ENCODE measurements at regions not wholly inside any gene's neighbourhood (a gene's known extent, or its start where the extent isn't known, plus 50 kb on each side); places are given as distances from the start of the nearest gene placed in this dataset.

DNA sequence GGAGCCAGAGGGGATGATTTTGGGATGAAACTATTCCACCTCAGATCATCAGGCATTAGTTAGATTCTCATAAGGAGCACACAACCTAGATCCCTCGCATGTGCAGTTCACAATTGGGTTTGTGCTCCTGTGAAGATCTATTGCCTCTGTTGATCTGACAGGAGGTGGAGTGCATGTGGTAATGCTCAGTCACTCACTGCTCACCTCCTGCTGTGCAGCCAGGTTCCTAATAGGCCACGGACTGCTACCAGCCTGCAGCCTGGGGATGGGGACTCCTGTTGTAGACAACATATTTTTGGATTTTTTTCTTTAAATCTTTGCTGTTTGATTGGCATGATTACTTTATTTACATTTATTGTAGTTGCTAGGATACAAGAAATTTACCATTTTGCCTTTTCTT is 765.0 kb downstream of the INHBA start:
- no peak overlapping the region for H3K18ac ChIP-seq (ENCODE audit: extremely low read depth, low read length)
- ChIA-PET CTCF (ENCODE audit: partially characterized antibody) (no interaction called here), POLR2A (ENCODE audit: partially characterized antibody) (no interaction called here)
- H2BK12ac ChIP-seq (ENCODE audit: low read depth, low read length), result no peak overlapping the region
- no peaks in the 10 kb centered on the region for H3K79me2 ChIP-seq (ENCODE audit: control insufficient read depth in 1 of 2, insufficient read depth in 2 of 2, low read length in 2 of 2)
- no peak overlapping the region for H3K9ac ChIP-seq (replicated peaks in 1 of 4; ENCODE audit: extremely low read depth in 1 of 4, low read depth in 3 of 4, low read length in 3 of 4)
- H3K27ac ChIP-seq (ENCODE audit: low read depth, low read length), result no peak overlapping the region
- DNase-seq (ENCODE audit: low read depth in 1 of 2, low spot score in 2 of 2) (no peak), FAIRE-seq (no peak)
- H2BK15ac ChIP-seq (ENCODE audit: low read length), result no peak overlapping the region
- H3K14ac ChIP-seq (ENCODE audit: insufficient read length), result no peak overlapping the region
- no peak overlapping the region for H2BK120ac ChIP-seq (replicated peaks; ENCODE audit: low read depth, low read length)
- no peak overlapping the region for H4K91ac ChIP-seq (replicated peaks; ENCODE audit: insufficient read length, low read length)
- no peak overlapping the region for H3K23ac ChIP-seq (ENCODE audit: insufficient read length)
- no peak overlapping the region for H3K56ac ChIP-seq (replicated peaks; ENCODE audit: insufficient read length, low read depth, low read length)
- H3K4me2 ChIP-seq (ENCODE audit: insufficient read depth in 1 of 2, low read depth in 2 of 2, low read length in 2 of 2), result no peak overlapping the region
- no peaks in the 10 kb centered on the region; a peak in 1 of 7 replicates for H3K4me1 ChIP-seq (replicated peaks in 1 of 4; ENCODE audit: control insufficient read depth in 3 of 4, insufficient read depth in 4 of 4, low read length in 3 of 4)
- H4K5ac ChIP-seq (ENCODE audit: insufficient read length, low read depth, low read length), result no peak overlapping the region
- H3K36me3 ChIP-seq (ENCODE audit: control insufficient read depth in 2 of 4, insufficient read depth in 4 of 4, low read length in 3 of 4), result no peaks in the 10 kb centered on the region
- H2AFZ ChIP-seq (ENCODE audit: low read length), result no peak overlapping the region
- no peaks in the 10 kb centered on the region for H4K20me1 ChIP-seq (replicated peaks in 1 of 2; ENCODE audit: control insufficient read depth in 1 of 2, insufficient read depth in 2 of 2, low read length in 2 of 2)
- no peak overlapping the region for H2BK20ac ChIP-seq (ENCODE audit: low read length)
- H3K4me3 ChIP-seq (ENCODE audit: extremely low read depth in 1 of 4, insufficient read depth in 2 of 4, low read depth in 3 of 4, low read length in 4 of 4), result no peak overlapping the region
- H3K79me1 ChIP-seq (ENCODE audit: low read depth, low read length), result no peaks in the 10 kb centered on the region
- peaks cover 4% of the 10 kb centered on the region in 2 experiments; a peak in 2 of 4 replicates for H3K9me3 ChIP-seq (ENCODE audit: insufficient read depth in 2 of 2, low read depth in 1 of 2, low read length in 1 of 2)
- H2AK5ac ChIP-seq (ENCODE audit: low read depth, low read length), result no peak overlapping the region
- H3K27me3 ChIP-seq (replicated peaks in 1 of 4; ENCODE audit: control insufficient read depth in 3 of 4, extremely low read depth in 1 of 4, insufficient read depth in 3 of 4, low read length in 3 of 4), result no peaks in the 10 kb centered on the region
- H3K23me2 ChIP-seq (ENCODE audit: low read depth, low read length), result no peaks in the 10 kb centered on the region
- 83% methylated on average over 2 of the region's 2 CpGs; no CpG with 5 or more reads in 1 of the 2 experiments for WGBS, 2 experiments (ENCODE audit: extremely low coverage in 1 of 2, insufficient coverage in 1 of 2, insufficient read length in 1 of 2, insufficient replicate concordance in 2 of 2, low coverage in 1 of 2, low lambda C conversion rate in 2 of 2, missing lambda C conversion rate in 1 of 2)
- H2BK5ac ChIP-seq (ENCODE audit: low read depth, low read length), result no peak overlapping the region
- H3K4ac ChIP-seq (replicated peaks; ENCODE audit: insufficient read length, low read depth, low read length), result no peak overlapping the region
- no peak overlapping the region for H4K8ac ChIP-seq (ENCODE audit: extremely low read depth, insufficient read depth, low read length)
- TF ChIP-seq KDM1A (IDR thresholded peaks at IDR 0.05; ENCODE audit: borderline replicate concordance, low read length) (no peak), BRCA1 (IDR thresholded peaks at IDR 0.05; ENCODE audit: low read depth, low read length) (no peak), SP1 (IDR thresholded peaks at IDR 0.05; ENCODE audit: low read depth, low read length) (no peak), SIX5 (IDR thresholded peaks at IDR 0.05; ENCODE audit: low read depth, low read length) (no peak), RXRA (IDR thresholded peaks at IDR 0.05; ENCODE audit: insufficient read depth, low read depth, low read length) (no peak)
- TF ChIP-seq, protein P1, sequence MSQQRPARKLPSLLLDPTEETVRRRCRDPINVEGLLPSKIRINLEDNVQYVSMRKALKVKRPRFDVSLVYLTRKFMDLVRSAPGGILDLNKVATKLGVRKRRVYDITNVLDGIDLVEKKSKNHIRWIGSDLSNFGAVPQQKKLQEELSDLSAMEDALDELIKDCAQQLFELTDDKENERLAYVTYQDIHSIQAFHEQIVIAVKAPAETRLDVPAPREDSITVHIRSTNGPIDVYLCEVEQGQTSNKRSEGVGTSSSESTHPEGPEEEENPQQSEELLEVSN (IDR thresholded peaks at IDR 0.05), result no peak
- TF ChIP-seq, protein P2, sequence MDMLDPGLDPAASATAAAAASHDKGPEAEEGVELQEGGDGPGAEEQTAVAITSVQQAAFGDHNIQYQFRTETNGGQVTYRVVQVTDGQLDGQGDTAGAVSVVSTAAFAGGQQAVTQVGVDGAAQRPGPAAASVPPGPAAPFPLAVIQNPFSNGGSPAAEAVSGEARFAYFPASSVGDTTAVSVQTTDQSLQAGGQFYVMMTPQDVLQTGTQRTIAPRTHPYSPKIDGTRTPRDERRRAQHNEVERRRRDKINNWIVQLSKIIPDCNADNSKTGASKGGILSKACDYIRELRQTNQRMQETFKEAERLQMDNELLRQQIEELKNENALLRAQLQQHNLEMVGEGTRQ (IDR thresholded peaks at IDR 0.05; ENCODE audit: low read length), result no peak
- TF ChIP-seq, protein P3, sequence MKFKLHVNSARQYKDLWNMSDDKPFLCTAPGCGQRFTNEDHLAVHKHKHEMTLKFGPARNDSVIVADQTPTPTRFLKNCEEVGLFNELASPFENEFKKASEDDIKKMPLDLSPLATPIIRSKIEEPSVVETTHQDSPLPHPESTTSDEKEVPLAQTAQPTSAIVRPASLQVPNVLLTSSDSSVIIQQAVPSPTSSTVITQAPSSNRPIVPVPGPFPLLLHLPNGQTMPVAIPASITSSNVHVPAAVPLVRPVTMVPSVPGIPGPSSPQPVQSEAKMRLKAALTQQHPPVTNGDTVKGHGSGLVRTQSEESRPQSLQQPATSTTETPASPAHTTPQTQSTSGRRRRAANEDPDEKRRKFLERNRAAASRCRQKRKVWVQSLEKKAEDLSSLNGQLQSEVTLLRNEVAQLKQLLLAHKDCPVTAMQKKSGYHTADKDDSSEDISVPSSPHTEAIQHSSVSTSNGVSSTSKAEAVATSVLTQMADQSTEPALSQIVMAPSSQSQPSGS (IDR thresholded peaks at IDR 0.05; ENCODE audit: low read length), result no peak
- TF ChIP-seq, protein P4, sequence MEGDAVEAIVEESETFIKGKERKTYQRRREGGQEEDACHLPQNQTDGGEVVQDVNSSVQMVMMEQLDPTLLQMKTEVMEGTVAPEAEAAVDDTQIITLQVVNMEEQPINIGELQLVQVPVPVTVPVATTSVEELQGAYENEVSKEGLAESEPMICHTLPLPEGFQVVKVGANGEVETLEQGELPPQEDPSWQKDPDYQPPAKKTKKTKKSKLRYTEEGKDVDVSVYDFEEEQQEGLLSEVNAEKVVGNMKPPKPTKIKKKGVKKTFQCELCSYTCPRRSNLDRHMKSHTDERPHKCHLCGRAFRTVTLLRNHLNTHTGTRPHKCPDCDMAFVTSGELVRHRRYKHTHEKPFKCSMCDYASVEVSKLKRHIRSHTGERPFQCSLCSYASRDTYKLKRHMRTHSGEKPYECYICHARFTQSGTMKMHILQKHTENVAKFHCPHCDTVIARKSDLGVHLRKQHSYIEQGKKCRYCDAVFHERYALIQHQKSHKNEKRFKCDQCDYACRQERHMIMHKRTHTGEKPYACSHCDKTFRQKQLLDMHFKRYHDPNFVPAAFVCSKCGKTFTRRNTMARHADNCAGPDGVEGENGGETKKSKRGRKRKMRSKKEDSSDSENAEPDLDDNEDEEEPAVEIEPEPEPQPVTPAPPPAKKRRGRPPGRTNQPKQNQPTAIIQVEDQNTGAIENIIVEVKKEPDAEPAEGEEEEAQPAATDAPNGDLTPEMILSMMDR (IDR thresholded peaks at IDR 0.05; ENCODE audit: control extremely low read depth in 1 of 3, insufficient read depth in 1 of 3, low read depth in 1 of 3, low read length in 3 of 3), result no peak
